C4-2B (cell line): ENCODE measurements at regions not wholly inside any gene's neighbourhood (a gene's known extent, or its start where the extent isn't known, plus 50 kb on each side); places are given as distances from the start of the nearest gene placed in this dataset.

ENCODE experiments used
- H3K27ac ChIP-seq: fragments of 450-650 bp; 2 replicates; pipeline ENCODE4 v1.5.1; 2017
- CTCF ChIP-seq: fragments of 450-650 bp; conservative IDR thresholded peaks from 2 replicates; pipeline ENCODE4 v1.5.1; 2017; ENCODE audit warnings: mild to moderate bottlenecking
- ZFX ChIP-seq: fragments of 450-650 bp; IDR thresholded peaks from 2 replicates; pipeline ENCODE4 v1.6.1; 2017

GRCh38 chr10:121425623-121426022 lies 172.6 kb downstream of the FGFR2 start:
- TF ChIP-seq CTCF (no peak), ZFX (no peak)
- H3K27ac ChIP-seq: no peak overlapping the region

GRCh38 chr10:121426307-121426706 lies 171.9 kb downstream of the FGFR2 start:
- TF ChIP-seq ZFX (no peak), CTCF (no peak)
- H3K27ac ChIP-seq: no peak overlapping the region
